ENCODE measurements at regions not wholly inside any gene's neighbourhood (a gene's known extent, or its start where the extent isn't known, plus 50 kb on each side); places are given as distances from the start of the nearest gene placed in this dataset.

GRCh38 chr19:30178721-30179402, 193.3 kb upstream of the ZNF536 start:
- no peak for TF ChIP-seq CTCF (IDR thresholded peaks at IDR 0.05 in 8 of 11, conservative IDR thresholded peaks at IDR 0.05 in 3 of 11)
- TF ChIP-seq POLR2A (IDR thresholded peaks at IDR 0.05), result no peak
